ENCODE measurements at regions not wholly inside any gene's neighbourhood (a gene's known extent, or its start where the extent isn't known, plus 50 kb on each side); places are given as distances from the start of the nearest gene placed in this dataset.

DNA sequence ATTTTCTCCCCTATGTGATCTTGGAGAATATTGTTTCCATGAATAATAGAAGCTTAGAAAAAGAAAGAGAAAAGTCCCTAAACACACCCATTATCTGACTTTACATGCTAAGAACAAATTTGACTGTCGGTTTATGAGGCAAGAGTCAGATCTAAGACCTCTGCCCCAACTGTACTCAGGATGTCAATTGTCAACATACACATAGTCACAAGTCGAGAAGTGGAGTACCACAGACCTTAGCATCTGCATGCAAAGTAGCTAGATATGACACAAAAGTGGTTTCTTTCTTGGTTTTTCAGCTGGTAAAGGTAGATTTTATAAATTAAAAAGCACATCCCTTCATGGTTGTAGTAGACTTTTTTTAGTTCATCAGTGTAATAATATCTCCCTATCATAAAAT lies 97.2 kb upstream of the DPYD start:
- no peak for TF ChIP-seq POLR2AphosphoS5 (IDR thresholded peaks at IDR 0.05)
- no peak for TF ChIP-seq EP300 (IDR thresholded peaks at IDR 0.05)
- no peak for TF ChIP-seq POLR2A (IDR thresholded peaks at IDR 0.05)
- TF ChIP-seq, protein P1, sequence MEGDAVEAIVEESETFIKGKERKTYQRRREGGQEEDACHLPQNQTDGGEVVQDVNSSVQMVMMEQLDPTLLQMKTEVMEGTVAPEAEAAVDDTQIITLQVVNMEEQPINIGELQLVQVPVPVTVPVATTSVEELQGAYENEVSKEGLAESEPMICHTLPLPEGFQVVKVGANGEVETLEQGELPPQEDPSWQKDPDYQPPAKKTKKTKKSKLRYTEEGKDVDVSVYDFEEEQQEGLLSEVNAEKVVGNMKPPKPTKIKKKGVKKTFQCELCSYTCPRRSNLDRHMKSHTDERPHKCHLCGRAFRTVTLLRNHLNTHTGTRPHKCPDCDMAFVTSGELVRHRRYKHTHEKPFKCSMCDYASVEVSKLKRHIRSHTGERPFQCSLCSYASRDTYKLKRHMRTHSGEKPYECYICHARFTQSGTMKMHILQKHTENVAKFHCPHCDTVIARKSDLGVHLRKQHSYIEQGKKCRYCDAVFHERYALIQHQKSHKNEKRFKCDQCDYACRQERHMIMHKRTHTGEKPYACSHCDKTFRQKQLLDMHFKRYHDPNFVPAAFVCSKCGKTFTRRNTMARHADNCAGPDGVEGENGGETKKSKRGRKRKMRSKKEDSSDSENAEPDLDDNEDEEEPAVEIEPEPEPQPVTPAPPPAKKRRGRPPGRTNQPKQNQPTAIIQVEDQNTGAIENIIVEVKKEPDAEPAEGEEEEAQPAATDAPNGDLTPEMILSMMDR (IDR thresholded peaks at IDR 0.05), result no peak
- WGBS, 2 donors (ENCODE audit: low coverage in 1 of 2), result 80 to 86% methylated on average over 1 to 2 of the region's 2 CpGs
- Histone ChIP-seq H3K36me3 (no peaks in the 10 kb centered on the region), H3K4me3 (no peak overlapping the region), H3K9me3 (no peaks in the 10 kb centered on the region), H3K4me1 (no peaks in the 10 kb centered on the region), H3K27me3 (no peaks in the 10 kb centered on the region), H3K27ac (no peak overlapping the region)
- ATAC-seq, result no peak

DNA sequence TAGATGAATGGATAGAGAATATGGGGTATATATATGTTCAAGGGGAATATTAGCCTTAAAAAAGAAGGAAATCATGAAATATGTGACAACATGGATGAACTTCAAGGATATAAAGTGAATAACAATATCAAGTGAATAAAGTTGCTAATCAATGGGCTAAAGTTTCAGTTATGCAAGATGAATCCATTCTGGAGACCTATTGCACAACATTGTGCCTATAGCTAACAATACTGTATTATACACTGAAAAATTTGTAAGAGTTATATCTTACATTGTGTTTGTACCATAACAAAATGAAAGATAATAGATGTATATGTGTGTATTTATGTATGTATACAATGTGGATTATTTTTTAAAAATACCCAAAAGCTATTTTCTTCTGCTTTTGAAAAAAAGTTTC lies 96.3 kb upstream of the DPYD start:
- H3K9me3 ChIP-seq, result no peaks in the 10 kb centered on the region
- TF ChIP-seq EP300 (IDR thresholded peaks at IDR 0.05), result no peak
- no peak for TF ChIP-seq POLR2A (IDR thresholded peaks at IDR 0.05)
- no peaks in the 10 kb centered on the region for H3K27me3 ChIP-seq
- H3K36me3 ChIP-seq, result no peaks in the 10 kb centered on the region
- no peak for ATAC-seq
- no peak overlapping the region for H3K4me3 ChIP-seq
- no peak overlapping the region for H3K27ac ChIP-seq
- H3K4me1 ChIP-seq, result no peaks in the 10 kb centered on the region

DNA sequence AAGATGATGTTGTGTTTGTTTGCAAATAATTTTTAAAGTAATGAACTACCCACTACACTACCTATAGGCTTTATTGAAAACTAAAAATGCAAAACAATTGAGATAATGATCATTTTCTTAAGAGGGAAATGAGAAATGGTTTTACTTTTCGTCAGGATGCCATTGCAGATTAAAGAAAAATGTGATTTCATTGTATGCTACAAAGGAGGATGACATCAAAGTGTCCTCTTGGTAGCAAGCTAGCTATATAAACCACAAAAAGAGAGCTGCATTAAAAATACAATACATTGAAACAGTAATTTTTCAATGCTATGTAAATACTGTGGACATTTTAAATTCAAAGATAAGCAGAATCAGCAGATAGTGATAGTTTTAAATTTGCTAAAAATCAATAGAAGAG lies 87.5 kb upstream of the DPYD start:
- no peaks in the 10 kb centered on the region for H3K4me1 ChIP-seq
- no peak overlapping the region for H3K4me3 ChIP-seq
- no peaks in the 10 kb centered on the region for H3K27me3 ChIP-seq
- no peak for ATAC-seq
- no peaks in the 10 kb centered on the region for H3K9me3 ChIP-seq
- no peaks in the 10 kb centered on the region for H3K36me3 ChIP-seq
- TF ChIP-seq EP300 (IDR thresholded peaks at IDR 0.05) (no peak), POLR2A (IDR thresholded peaks at IDR 0.05) (no peak), POLR2AphosphoS5 (IDR thresholded peaks at IDR 0.05) (no peak)
- TF ChIP-seq, protein P1 (IDR thresholded peaks at IDR 0.05), result no peak
- H3K27ac ChIP-seq, result no peak overlapping the region
- WGBS, 2 donors (ENCODE audit: low coverage in 1 of 2), result 31 to 71% methylated on average over 1 of the region's 1 CpG

DNA sequence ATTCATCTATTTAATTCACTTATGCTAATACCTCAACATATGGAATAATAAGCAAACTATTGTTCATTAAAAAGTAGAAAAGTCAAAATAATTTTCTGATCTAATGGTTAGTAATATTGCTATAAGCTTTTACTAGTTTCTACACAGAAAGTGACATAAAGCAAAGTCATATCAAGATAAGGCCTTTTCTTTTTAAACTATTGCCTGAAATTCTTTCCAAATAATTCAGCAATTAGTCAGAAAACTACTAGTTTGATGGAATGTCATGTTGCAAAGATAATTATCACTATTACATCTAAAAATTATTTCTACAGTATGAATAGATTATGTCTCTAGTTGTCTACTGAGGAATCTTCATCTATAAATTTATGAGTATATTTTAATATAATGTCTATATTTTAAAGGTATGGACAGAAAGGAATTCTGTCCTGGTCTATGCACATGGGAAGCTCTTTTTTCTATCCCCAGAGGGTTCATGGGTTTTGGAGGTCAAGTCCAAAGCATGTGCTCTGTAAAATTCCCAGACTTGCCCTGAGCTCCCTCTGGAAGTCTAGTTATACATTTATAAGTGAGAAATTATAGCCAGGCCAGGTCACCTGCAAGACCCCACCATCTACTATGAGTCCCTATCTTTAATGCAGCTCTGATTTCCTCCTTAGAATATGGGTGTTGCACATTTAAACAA lies 84.6 kb upstream of the DPYD start:
- H3K27ac ChIP-seq, result no peak overlapping the region
- ATAC-seq, result no peak
- no peaks in the 10 kb centered on the region for H3K9me3 ChIP-seq
- H3K4me3 ChIP-seq, result no peak overlapping the region
- H3K27me3 ChIP-seq, result no peaks in the 10 kb centered on the region
- H3K4me1 ChIP-seq, result no peaks in the 10 kb centered on the region
- TF ChIP-seq POLR2AphosphoS5 (IDR thresholded peaks at IDR 0.05) (no peak), EP300 (IDR thresholded peaks at IDR 0.05) (no peak), POLR2A (IDR thresholded peaks at IDR 0.05) (no peak)
- TF ChIP-seq, protein P1 (IDR thresholded peaks at IDR 0.05), result no peak
- H3K36me3 ChIP-seq, result no peaks in the 10 kb centered on the region

DNA sequence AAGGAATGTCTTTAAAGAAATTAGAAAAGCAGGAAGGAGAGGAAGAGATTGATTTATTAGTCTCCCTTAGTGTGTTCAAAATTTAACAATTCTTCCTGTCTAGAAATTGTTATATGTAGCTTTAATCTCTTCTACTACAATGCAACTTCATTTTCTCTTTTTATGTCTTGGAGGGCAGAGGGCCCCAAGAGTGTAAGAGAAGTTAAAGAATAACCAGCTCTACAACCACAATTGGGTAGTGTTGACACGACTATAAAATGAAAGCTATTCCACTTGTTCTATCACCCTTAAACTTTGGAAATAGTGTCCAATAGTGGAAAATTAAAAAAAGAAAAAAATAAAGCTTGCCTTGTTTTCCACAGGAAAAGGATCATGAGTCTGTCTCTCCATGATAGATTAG lies 82.6 kb upstream of the DPYD start:
- no peaks in the 10 kb centered on the region for H3K9me3 ChIP-seq
- 36 to 48% methylated on average over 1 of the region's 1 CpG for WGBS, 2 donors (ENCODE audit: low coverage in 1 of 2)
- H3K4me3 ChIP-seq, result no peak overlapping the region
- no peaks in the 10 kb centered on the region for H3K36me3 ChIP-seq
- ATAC-seq, result no peak
- no peaks in the 10 kb centered on the region for H3K4me1 ChIP-seq
- H3K27me3 ChIP-seq, result no peaks in the 10 kb centered on the region
- TF ChIP-seq POLR2AphosphoS5 (IDR thresholded peaks at IDR 0.05), result no peak
- no peak for TF ChIP-seq EP300 (IDR thresholded peaks at IDR 0.05)
- TF ChIP-seq, protein P1 (IDR thresholded peaks at IDR 0.05), result no peak
- TF ChIP-seq POLR2A (IDR thresholded peaks at IDR 0.05), result no peak
- H3K27ac ChIP-seq, result no peak overlapping the region
